HG03520 (cell line): ENCODE measurements at regions not wholly inside any gene's neighbourhood (a gene's known extent, or its start where the extent isn't known, plus 50 kb on each side); places are given as distances from the start of the nearest gene placed in this dataset.
"Not testable (repeated sequence)": the region's sequence is repeated elsewhere in the genome, so short reads cannot be mapped to it uniquely, and the experiment has no call there.

Experiments
- ATAC-seq: cut with Tn5 transposase; IDR thresholded peaks from one replicate; pipeline ENCODE4 v1.9.1; 2021; ENCODE audit warnings: mild to moderate bottlenecking, moderate library complexity; ENCODE audit not compliant: unreplicated experiment

GRCh38 chr15:36429707-36430106, 149.7 kb upstream of the CDIN1 start:
- ATAC-seq: no peak

GRCh38 chr15:36430280-36430679, 149.1 kb upstream of the CDIN1 start:
- no peak for ATAC-seq

GRCh38 chr15:36430726-36431265, 148.6 kb upstream of the CDIN1 start:
- ATAC-seq: no peak

GRCh38 chr15:36432161-36432560, 147.3 kb upstream of the CDIN1 start:
- no peak for ATAC-seq

GRCh38 chr15:36434177-36434576, 145.2 kb upstream of the CDIN1 start:
- no peak for ATAC-seq

GRCh38 chr15:36438499-36438898, 140.9 kb upstream of the CDIN1 start:
- ATAC-seq: no peak

- ATAC-seq: no peak
Observed at GRCh38 chr15:36447373-36447772, 132.1 kb upstream of the CDIN1 start.

GRCh38 chr15:36448418-36448817, 131.0 kb upstream of the CDIN1 start:
- no peak for ATAC-seq

GRCh38 chr15:36449084-36449661, 130.3 kb upstream of the CDIN1 start:
- ATAC-seq: no peak

- ATAC-seq: no peak
Observed at GRCh38 chr15:36449662-36450145, 129.7 kb upstream of the CDIN1 start.

- not testable (repeated sequence) for ATAC-seq
Observed at GRCh38 chr15:36454244-36454643, 125.2 kb upstream of the CDIN1 start.

- ATAC-seq: no peak
Observed at GRCh38 chr15:36458411-36458810, 121.0 kb upstream of the CDIN1 start.

- ATAC-seq: no peak
Observed at GRCh38 chr15:36465304-36465703, 114.1 kb upstream of the CDIN1 start.

GRCh38 chr15:36468746-36469145, 110.7 kb upstream of the CDIN1 start:
- no peak for ATAC-seq

GRCh38 chr15:36469311-36469966, 110.0 kb upstream of the CDIN1 start:
- no peak for ATAC-seq

- no peak for ATAC-seq
Observed at GRCh38 chr15:36472672-36473071, 106.8 kb upstream of the CDIN1 start.

GRCh38 chr15:36478561-36478960, 100.9 kb upstream of the CDIN1 start:
- no peak for ATAC-seq

- no peak for ATAC-seq
Observed at GRCh38 chr15:36479200-36479896, 100.1 kb upstream of the CDIN1 start.

- ATAC-seq: no peak
Observed at GRCh38 chr15:36481156-36481555, 98.3 kb upstream of the CDIN1 start.

GRCh38 chr15:36483409-36483808, 96.0 kb upstream of the CDIN1 start:
- ATAC-seq: no peak

GRCh38 chr15:36484038-36484778, 95.2 kb upstream of the CDIN1 start:
- no peak for ATAC-seq
